A549 (cell line): ENCODE measurements at regions not wholly inside any gene's neighbourhood (a gene's known extent, or its start where the extent isn't known, plus 50 kb on each side); places are given as distances from the start of the nearest gene placed in this dataset.

Experiments
- ATAC-seq, 2 experiments: fragments of 200-7000 bp in 1 of 2; fragments of >200 bp in 1 of 2; cut with Nextera tagmentation in 1 of 2; cut with Tn5 transposase in 1 of 2; 3 replicates each; pipeline versions ENCODE4 v1.8.0 to v1.9.1; 2018 to 2020; ENCODE audit warnings: mild to moderate bottlenecking in 1 of 2, moderate library complexity in 1 of 2
- CTCF ChIA-PET: fragments of 300-600 bp; sonication (Branson Sonifier 250); formaldehyde crosslinking; extraction: SDS; loops from one replicate; lab custom pipeline; 2021; ENCODE audit warnings: antibody characterized with exemption, inconsistent platforms; lab: Yijun Ruan, JAX
- POLR2A ChIA-PET: fragments of 350-600 bp; formaldehyde crosslinking; extraction: SDS; loops from one replicate; lab custom pipeline; 2021; ENCODE audit warnings: antibody characterized with exemption, inconsistent platforms; lab: Yijun Ruan, JAX
- DNase-seq, 2 experiments: peaks; one replicate each; pipeline versions ENCODE4 v3.0.0 to v3.0.0-alpha.2; 2011 to 2016; ENCODE audit warnings: low read depth in 1 of 2, low spot score in 1 of 2
- FAIRE-seq: peaks from 2 replicates; lab custom pipeline; 2011; peaks lifted over from hg19 to GRCh38; lab: Jason Lieb, UNC
- H3K27ac ChIP-seq, 2 experiments: fragments of >200 bp; sonication (Bioruptor Twin); formaldehyde crosslinking; 3 replicates each; pipeline ENCODE4 v1.5.1; 2016 to 2017
- H3K4me1 ChIP-seq: fragments of >200 bp; sonication (Bioruptor Twin); formaldehyde crosslinking; 3 replicates; pipeline ENCODE4 v1.6.1; 2016
- H3K4me2 ChIP-seq: fragments of >200 bp; sonication (Bioruptor Twin); formaldehyde crosslinking; 3 replicates; pipeline ENCODE4 v1.6.1; 2016
- H3K4me3 ChIP-seq: fragments of >200 bp; sonication (Bioruptor Twin); formaldehyde crosslinking; 3 replicates; pipeline ENCODE4 v1.5.1; 2016
- H3K9me3 ChIP-seq: fragments of >200 bp; sonication (Bioruptor Twin); formaldehyde crosslinking; 3 replicates; pipeline ENCODE4 v1.6.1; 2016
- BHLHE40 ChIP-seq: IDR thresholded peaks from 2 replicates; pipeline ENCODE4 v1.6.1; 2012; ENCODE audit warnings: low read depth, low read length, inconsistent platforms
- ELK1 ChIP-seq: fragments of 150-350 bp; IDR thresholded peaks from 2 replicates; pipeline ENCODE4 v1.6.1; 2014; ENCODE audit warnings: low read depth, mild to moderate bottlenecking, low read length
- FOSL2 ChIP-seq, 2 experiments: fragments of 450-650 bp in 1 of 2; fragments of >200 bp in 1 of 2; sonication (Bioruptor Twin) in 1 of 2; formaldehyde crosslinking; IDR thresholded peaks; 2 replicates each; pipeline versions ENCODE4 v1.5.0 to v1.6.1; 2016 to 2020; ENCODE audit warnings: mild to moderate bottlenecking in 1 of 2, moderate library complexity in 1 of 2
- FOXS1 ChIP-seq: fragments of 250-450 bp; sonication (Bioruptor Pico); IDR thresholded peaks from 2 replicates; pipeline ENCODE4 v1.5.0; 2020; ENCODE audit warnings: mild to moderate bottlenecking, moderate library complexity
- HDAC2 ChIP-seq: fragments of 200-600 bp; sonication (generic); IDR thresholded peaks from 2 replicates; pipeline ENCODE4 v1.6.1; 2016
- HOXA7 ChIP-seq: fragments of 250-450 bp; sonication (Bioruptor Pico); IDR thresholded peaks from 2 replicates; pipeline ENCODE4 v1.5.0; 2020; ENCODE audit warnings: mild to moderate bottlenecking, moderate library complexity
- HOXB5 ChIP-seq: fragments of 250-450 bp; sonication (Bioruptor Pico); IDR thresholded peaks from 2 replicates; pipeline ENCODE4 v1.5.0; 2020; ENCODE audit warnings: mild to moderate bottlenecking, moderate library complexity
- MAX ChIP-seq: IDR thresholded peaks from 2 replicates; pipeline ENCODE4 v1.6.1; 2012
- NFE2L2 ChIP-seq: fragments of 150-350 bp; conservative IDR thresholded peaks from 2 replicates; pipeline ENCODE4 v1.6.1; 2014; ENCODE audit warnings: low read length
- PBX3 ChIP-seq: IDR thresholded peaks from 2 replicates; pipeline ENCODE4 v1.6.1; 2012
- PHF8 ChIP-seq: fragments of 200-600 bp; sonication (generic); IDR thresholded peaks from 2 replicates; pipeline ENCODE4 v1.6.1; 2016; ENCODE audit warnings: low read depth, mild to moderate bottlenecking, antibody characterized with exemption, moderate library complexity, borderline replicate concordance
- POLR2A ChIP-seq: IDR thresholded peaks from 2 replicates; pipeline ENCODE4 v1.6.1; 2012; ENCODE audit warnings: mild to moderate bottlenecking, low read length
- POLR2AphosphoS2 ChIP-seq: conservative IDR thresholded peaks from 2 replicates; pipeline ENCODE4 v1.6.1; 2012; ENCODE audit warnings: low read length, improper control_type of control experiment, inconsistent platforms
- RARB ChIP-seq: fragments of 250-450 bp; sonication (Bioruptor Pico); IDR thresholded peaks from 2 replicates; pipeline ENCODE4 v1.8.0; 2021; ENCODE audit warnings: mild to moderate bottlenecking, moderate library complexity
- SREBF2 ChIP-seq: fragments of 450-650 bp; IDR thresholded peaks from 2 replicates; pipeline ENCODE4 v1.6.1; 2014; ENCODE audit warnings: mild to moderate bottlenecking, moderate library complexity
- TFCP2L1 ChIP-seq: fragments of 250-450 bp; sonication (Bioruptor Pico); IDR thresholded peaks from 2 replicates; pipeline ENCODE4 v1.5.0; 2021; ENCODE audit warnings: mild to moderate bottlenecking
- WGBS: methylation state at CpG from one replicate; pipeline ENCODE4 v1.1.6; 2017; ENCODE audit errors: missing lambda C conversion rate; 5-methylcytosine and 5-hydroxymethylcytosine counted together
- TF ChIP-seq, protein P1 (sequence below): fragments of 200-600 bp; sonication (generic); IDR thresholded peaks from 2 replicates; pipeline ENCODE4 v1.6.1; 2016; ENCODE audit warnings: antibody characterized with exemption, mild to moderate bottlenecking, moderate library complexity
- TF ChIP-seq, protein P2 (sequence below): fragments of 250-450 bp; sonication (Bioruptor Pico); IDR thresholded peaks from 2 replicates; pipeline ENCODE4 v1.5.0; 2021; ENCODE audit warnings: mild to moderate bottlenecking, moderate library complexity, borderline replicate concordance
- TF ChIP-seq, protein P3 (sequence below): fragments of >200 bp; sonication (Bioruptor Twin); formaldehyde crosslinking; IDR thresholded peaks from 3 replicates; pipeline ENCODE4 v1.5.1; 2016

- no peak for TF ChIP-seq FOXS1
- TF ChIP-seq HDAC2 = no peak
- no peak for TF ChIP-seq SREBF2
- no peak for TF ChIP-seq PHF8
- no peak for TF ChIP-seq TFCP2L1 (CRISPR knock-in tag)
- no peak for TF ChIP-seq FOSL2 (IDR thresholded peaks at IDR 0.05)
- TF ChIP-seq FOSL2 (CRISPR knock-in tag; IDR thresholded peaks at IDR 0.05) = no peak
- TF ChIP-seq HOXA7 (CRISPR knock-in tag) = no peak
- TF ChIP-seq, protein P1, sequence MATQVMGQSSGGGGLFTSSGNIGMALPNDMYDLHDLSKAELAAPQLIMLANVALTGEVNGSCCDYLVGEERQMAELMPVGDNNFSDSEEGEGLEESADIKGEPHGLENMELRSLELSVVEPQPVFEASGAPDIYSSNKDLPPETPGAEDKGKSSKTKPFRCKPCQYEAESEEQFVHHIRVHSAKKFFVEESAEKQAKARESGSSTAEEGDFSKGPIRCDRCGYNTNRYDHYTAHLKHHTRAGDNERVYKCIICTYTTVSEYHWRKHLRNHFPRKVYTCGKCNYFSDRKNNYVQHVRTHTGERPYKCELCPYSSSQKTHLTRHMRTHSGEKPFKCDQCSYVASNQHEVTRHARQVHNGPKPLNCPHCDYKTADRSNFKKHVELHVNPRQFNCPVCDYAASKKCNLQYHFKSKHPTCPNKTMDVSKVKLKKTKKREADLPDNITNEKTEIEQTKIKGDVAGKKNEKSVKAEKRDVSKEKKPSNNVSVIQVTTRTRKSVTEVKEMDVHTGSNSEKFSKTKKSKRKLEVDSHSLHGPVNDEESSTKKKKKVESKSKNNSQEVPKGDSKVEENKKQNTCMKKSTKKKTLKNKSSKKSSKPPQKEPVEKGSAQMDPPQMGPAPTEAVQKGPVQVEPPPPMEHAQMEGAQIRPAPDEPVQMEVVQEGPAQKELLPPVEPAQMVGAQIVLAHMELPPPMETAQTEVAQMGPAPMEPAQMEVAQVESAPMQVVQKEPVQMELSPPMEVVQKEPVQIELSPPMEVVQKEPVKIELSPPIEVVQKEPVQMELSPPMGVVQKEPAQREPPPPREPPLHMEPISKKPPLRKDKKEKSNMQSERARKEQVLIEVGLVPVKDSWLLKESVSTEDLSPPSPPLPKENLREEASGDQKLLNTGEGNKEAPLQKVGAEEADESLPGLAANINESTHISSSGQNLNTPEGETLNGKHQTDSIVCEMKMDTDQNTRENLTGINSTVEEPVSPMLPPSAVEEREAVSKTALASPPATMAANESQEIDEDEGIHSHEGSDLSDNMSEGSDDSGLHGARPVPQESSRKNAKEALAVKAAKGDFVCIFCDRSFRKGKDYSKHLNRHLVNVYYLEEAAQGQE = no peak
- TF ChIP-seq PBX3 = no peak
- TF ChIP-seq HOXB5 (CRISPR knock-in tag) = no peak
- TF ChIP-seq NFE2L2 = no peak
- TF ChIP-seq, protein P2, sequence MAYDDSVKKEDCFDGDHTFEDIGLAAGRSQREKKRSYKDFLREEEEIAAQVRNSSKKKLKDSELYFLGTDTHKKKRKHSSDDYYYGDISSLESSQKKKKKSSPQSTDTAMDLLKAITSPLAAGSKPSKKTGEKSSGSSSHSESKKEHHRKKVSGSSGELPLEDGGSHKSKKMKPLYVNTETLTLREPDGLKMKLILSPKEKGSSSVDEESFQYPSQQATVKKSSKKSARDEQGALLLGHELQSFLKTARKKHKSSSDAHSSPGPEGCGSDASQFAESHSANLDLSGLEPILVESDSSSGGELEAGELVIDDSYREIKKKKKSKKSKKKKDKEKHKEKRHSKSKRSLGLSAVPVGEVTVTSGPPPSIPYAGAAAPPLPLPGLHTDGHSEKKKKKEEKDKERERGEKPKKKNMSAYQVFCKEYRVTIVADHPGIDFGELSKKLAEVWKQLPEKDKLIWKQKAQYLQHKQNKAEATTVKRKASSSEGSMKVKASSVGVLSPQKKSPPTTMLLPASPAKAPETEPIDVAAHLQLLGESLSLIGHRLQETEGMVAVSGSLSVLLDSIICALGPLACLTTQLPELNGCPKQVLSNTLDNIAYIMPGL (CRISPR knock-in tag) = no peak
- TF ChIP-seq BHLHE40 = no peak
- no peak for TF ChIP-seq POLR2A
- TF ChIP-seq RARB = no peak
- TF ChIP-seq, protein P3, sequence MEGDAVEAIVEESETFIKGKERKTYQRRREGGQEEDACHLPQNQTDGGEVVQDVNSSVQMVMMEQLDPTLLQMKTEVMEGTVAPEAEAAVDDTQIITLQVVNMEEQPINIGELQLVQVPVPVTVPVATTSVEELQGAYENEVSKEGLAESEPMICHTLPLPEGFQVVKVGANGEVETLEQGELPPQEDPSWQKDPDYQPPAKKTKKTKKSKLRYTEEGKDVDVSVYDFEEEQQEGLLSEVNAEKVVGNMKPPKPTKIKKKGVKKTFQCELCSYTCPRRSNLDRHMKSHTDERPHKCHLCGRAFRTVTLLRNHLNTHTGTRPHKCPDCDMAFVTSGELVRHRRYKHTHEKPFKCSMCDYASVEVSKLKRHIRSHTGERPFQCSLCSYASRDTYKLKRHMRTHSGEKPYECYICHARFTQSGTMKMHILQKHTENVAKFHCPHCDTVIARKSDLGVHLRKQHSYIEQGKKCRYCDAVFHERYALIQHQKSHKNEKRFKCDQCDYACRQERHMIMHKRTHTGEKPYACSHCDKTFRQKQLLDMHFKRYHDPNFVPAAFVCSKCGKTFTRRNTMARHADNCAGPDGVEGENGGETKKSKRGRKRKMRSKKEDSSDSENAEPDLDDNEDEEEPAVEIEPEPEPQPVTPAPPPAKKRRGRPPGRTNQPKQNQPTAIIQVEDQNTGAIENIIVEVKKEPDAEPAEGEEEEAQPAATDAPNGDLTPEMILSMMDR = no peak
- no peak for TF ChIP-seq ELK1
- TF ChIP-seq POLR2AphosphoS2 = no peak
- no peak for TF ChIP-seq MAX
- POLR2A ChIA-PET = no interaction called here
- H3K4me2 ChIP-seq = no peak overlapping the region
- no peak overlapping the region for H3K27ac ChIP-seq
- H3K9me3 ChIP-seq = no peaks in the 10 kb centered on the region
- no peak overlapping the region for H3K4me3 ChIP-seq
- no peaks in the 10 kb centered on the region for H3K4me1 ChIP-seq
- FAIRE-seq = no peak
- no peak for ATAC-seq
- DNase-seq = no peak
- WGBS = 20% methylated on average over 2 of the region's 2 CpGs
- CTCF ChIA-PET = no interaction called here
Measured at GRCh38 chr3:165619069-165619468, 218.2 kb downstream of the BCHE start.
